HL-60 (cell line): ENCODE measurements at regions not wholly inside any gene's neighbourhood (a gene's known extent, or its start where the extent isn't known, plus 50 kb on each side); places are given as distances from the start of the nearest gene placed in this dataset.

Experiments used
- GABPA ChIP-seq: IDR thresholded peaks from 2 replicates; pipeline ENCODE4 v1.6.1; 2012; ENCODE audit warnings: low read depth
- TF ChIP-seq, protein P1 (sequence below): IDR thresholded peaks from one replicate; pipeline ENCODE4 v1.5.1; 2011; ENCODE audit warnings: low read length, control low read depth, inconsistent platforms; ENCODE audit not compliant: insufficient read depth

DNA sequence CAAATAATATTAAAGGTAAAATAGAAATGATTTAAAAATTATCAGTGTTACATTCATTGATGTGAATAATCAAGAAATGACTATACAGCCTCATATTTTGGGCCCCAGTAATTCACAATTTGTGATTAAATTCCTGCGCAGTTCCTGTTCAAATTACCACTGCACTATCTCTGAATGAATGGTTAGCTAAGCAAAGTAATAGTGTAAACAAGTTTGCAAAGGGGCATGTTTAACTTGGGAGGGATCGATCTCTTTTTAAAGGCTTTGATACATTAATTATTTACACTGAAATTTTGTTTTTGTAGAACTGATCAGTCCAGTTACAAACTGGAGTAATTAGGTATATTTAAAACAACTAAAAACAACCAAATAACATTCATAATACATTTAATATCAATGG lies 784.4 kb downstream of the RPA4 start:
- TF ChIP-seq, protein P1, sequence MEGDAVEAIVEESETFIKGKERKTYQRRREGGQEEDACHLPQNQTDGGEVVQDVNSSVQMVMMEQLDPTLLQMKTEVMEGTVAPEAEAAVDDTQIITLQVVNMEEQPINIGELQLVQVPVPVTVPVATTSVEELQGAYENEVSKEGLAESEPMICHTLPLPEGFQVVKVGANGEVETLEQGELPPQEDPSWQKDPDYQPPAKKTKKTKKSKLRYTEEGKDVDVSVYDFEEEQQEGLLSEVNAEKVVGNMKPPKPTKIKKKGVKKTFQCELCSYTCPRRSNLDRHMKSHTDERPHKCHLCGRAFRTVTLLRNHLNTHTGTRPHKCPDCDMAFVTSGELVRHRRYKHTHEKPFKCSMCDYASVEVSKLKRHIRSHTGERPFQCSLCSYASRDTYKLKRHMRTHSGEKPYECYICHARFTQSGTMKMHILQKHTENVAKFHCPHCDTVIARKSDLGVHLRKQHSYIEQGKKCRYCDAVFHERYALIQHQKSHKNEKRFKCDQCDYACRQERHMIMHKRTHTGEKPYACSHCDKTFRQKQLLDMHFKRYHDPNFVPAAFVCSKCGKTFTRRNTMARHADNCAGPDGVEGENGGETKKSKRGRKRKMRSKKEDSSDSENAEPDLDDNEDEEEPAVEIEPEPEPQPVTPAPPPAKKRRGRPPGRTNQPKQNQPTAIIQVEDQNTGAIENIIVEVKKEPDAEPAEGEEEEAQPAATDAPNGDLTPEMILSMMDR: no peak
- no peak for TF ChIP-seq GABPA
